GM18508 (cell line): ENCODE measurements at regions not wholly inside any gene's neighbourhood (a gene's known extent, or its start where the extent isn't known, plus 50 kb on each side); places are given as distances from the start of the nearest gene placed in this dataset.
"Not testable (repeated sequence)": the region's sequence is repeated elsewhere in the genome, so short reads cannot be mapped to it uniquely, and the experiment has no call there.

Source experiments
- ATAC-seq: cut with Tn5 transposase; IDR thresholded peaks from one replicate; pipeline ENCODE4 v1.9.1; 2021; ENCODE audit warnings: moderate number of reproducible peaks; ENCODE audit not compliant: insufficient read depth, unreplicated experiment

DNA sequence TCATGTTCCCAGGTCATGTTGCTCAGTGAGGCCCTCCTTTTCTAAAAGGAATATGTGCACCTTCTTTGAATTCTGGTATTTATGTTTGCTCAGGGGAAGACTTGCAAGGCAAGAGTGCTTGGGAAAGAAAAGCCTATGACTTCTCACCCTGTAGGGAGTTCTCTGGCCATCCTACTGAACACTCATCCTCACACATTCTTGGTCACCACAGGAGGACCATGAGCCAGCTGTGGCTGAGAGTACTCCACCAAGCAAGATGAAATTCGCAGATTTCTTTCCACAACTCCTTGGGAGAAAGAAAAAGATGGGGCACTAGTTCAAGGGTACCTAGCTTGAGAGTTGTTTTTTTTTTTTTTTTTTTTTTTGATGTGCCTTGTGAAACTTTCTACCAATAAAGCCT lies 179.6 kb downstream of the FZD1 start:
- ATAC-seq, result no peak

DNA sequence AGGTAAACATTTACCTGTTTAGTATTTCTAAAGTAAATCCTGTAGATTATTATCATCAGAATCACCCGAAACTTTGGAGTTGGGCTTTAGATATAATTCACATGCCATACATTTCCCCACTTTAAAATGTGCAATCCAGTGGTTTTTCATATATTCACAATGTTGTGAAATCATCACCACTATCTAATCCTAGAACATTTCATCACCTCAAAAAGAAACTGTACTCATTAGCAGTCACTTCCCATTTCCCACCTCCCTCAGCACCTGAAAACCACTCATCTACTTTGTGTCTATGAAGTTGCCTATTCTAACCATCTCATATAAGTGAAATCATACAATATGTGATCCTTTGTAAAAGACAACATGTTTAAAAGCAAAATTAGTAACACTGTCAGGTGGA lies 182.6 kb downstream of the FZD1 start:
- no peak for ATAC-seq

DNA sequence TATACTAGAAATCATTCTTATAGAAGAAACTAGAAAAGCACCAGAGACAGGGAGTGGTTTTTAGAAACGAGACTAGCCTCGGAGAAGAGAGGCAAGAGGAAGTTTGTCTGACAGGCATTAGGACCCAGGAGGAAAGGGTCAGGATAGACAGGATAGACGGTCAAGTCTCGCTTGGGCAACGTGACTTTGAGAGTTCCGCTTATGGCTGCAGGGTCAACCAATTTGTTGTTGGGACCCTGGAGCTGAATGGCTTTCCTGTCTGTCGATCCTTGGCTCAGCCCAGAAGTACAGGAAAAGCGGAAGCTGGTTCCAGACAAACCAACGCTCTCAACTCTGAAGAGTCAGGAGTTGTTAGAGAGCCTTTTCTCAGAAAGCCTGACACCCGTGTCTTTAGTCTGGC lies 191.2 kb downstream of the FZD1 start:
- no peak for ATAC-seq

DNA sequence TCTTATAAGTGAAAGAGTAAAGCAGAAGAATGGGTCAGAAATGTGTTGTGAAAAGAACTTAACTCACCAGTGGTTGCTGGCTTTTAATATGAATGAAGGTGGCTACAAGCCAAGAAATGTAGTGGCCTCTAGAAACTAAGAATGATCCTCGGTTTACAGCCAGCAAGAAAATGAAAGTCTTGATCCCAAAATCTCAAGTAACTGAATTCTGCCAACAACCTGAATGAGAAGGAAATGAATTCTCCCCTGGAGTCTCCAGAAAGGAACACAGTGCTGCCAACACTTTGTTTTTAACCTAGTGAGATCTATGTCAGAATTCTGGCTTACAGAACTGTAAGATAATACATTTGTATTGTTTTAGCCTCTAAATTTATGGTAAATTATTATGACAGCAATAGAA lies 193.0 kb downstream of the FZD1 start:
- ATAC-seq, result no peak

DNA sequence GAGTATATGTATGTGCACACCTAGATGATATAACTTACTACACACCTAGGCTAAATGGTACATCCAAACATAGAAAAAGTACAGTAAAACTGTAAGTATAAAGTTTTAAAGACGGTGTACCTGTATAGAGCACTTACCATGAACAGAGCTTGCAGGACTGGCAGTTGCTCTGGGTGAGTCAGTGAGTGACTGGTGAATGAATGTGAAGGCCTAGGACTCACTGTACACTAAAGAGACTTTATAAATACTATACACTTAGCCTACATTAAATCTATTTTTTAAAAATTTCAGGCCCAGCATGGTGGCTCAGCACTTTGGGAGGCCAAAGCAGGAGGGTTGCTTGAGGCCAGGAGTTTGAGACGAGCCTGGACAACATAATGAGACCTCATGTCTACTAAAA lies 195.3 kb downstream of the FZD1 start:
- ATAC-seq, result no peak

DNA sequence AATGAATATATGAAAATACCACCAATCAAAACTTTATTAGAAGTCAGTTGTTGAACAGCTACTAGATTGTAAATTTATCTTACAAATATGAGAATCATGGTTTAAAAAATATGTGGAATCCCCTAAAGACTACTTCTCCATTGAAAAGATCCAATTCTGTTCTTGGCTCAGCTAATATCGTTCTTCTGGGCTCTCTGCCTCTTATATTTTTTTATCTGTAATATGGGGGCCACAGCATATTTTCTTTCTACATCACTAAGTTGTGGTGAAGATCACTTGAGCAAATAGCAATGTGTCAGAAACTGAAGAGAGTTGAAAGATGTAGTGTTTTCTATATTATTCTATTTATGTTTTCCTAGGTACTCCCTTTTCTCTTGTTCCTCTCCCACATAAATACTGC lies 198.1 kb downstream of the FZD1 start:
- no peak for ATAC-seq

DNA sequence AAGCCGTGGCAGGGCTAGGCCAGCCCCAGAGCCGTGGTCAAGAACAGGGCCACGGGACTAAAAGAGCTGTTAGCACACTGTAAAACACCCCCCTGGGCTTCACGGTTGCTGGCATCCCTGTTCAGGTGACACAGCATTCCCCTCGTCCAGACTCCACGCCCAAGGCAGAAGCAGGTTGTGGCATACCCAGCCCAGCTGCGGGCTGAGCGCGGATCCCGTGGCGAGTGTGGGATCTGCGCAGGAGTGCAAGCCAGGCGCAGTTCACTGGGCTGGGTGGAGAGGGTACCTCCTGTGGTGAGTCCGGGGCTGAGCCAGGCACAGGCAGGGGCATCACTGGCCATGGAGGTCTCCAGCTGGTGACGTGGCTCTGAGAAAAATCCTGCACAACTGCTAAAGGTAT lies 199.1 kb downstream of the FZD1 start:
- no peak for ATAC-seq

DNA sequence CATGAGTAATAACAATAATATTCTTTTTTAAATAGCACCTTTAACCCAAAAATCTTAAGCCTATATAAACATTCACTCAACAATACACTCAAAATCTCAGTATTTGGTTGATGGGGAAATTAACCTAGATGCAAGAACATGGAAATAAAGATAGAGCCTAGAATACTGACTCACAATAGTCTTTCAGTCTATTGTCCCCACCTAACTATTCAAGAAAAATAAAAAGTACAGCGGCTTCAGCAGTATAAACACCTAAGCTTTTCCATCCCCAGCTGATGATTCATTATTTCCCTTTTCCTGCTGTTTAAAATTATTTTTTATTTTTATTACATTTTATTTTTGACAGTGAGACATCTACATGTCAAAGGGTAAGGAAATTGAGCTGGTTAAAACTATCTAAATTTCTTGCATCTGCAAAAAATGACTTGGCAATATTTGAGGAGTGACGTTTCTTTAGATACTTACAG lies 201.4 kb downstream of the FZD1 start:
- no peak for ATAC-seq

DNA sequence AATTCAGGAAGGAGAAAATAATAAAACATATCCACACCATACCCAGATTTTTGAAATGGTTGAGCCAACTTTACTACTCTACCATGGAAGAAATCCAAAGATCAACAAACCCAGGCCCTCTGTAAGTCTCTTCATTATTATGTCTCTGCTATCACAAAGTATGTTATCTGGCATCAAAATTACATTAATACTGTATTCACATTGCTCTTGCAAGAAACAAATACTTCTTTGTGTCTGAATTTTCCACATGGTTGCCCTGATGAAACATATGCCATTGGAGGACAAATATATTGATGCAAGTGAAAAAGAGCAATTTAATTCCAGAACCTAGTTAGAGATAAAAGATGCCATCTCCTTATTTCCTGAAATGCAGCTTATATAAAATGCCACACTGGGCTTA lies 204.0 kb downstream of the FZD1 start:
- ATAC-seq, result no peak

DNA sequence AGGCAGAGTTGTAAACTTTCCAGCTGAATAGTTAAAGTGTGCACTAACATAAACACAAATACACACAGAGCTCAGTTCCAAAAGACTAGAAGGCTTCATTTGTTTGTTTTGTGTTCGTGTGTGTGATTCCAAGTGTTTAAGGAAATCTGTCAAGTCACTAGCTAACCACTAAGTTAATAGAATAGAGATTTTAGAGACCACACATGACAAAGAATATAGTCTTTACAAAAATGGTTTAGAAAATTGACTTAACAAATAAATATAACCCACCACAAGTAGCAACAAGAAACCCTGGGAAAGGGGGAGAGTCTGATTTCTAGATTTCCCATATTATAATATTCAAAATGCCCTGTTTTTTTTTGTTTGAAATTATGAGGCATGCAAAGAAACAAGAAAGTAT lies 209.4 kb downstream of the FZD1 start:
- ATAC-seq, result no peak

DNA sequence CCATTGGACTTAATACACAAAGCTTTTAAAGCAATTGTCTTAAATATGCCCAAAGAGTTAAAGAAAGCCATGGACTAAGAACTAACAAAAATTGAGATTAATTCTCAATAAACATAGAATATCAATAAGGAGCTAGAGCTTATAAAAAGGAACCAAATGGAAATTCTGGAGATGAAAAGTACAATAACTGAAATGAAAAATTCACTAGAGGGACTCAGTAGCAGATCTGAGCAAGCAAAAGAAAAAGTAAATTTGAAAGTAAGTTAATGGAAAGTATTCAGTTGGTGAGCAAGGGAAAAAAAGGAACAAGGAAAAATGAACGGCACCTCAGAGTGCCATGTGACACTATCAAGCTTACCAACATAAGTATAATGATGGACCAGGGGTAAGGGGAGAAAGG lies 209.8 kb downstream of the FZD1 start:
- ATAC-seq, result no peak

DNA sequence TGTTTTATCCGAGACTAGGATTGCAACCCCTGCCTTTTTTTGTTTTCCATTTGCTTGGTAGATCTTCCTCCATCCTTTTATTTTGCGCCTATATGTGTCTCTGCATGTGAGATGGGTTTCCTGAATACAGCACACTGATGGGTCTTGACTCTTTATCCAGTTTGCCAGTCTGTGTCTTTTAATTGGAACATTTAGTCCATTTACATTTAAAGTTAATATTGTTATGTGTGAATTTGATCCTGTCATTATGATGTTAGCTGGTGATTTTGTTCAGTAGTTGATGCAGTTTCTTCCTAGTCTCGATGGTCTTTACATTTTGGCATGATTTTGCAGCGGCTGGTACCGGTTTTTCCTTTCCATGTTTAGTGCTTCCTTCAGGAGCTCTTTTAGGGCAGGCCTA lies 216.2 kb downstream of the FZD1 start:
- ATAC-seq, result not testable (repeated sequence)

DNA sequence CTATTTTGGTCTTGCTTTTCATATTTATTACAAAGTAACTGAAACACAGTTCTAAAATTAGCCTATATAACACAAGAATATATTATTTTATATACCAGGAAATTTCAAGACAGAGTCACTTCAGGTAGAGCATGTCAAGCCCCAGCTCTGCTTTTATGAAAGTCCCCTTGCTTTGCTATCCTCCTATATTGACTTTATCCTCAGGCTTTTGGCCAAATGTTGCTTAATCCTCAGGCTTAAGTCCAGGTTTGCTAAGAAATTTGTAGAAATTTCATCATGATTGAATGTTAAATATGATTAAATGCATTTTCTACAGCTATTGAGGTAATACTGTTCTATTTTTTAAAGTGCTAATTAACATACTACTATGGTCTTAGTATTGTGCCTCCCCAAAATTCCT lies 227.6 kb downstream of the FZD1 start:
- no peak for ATAC-seq

DNA sequence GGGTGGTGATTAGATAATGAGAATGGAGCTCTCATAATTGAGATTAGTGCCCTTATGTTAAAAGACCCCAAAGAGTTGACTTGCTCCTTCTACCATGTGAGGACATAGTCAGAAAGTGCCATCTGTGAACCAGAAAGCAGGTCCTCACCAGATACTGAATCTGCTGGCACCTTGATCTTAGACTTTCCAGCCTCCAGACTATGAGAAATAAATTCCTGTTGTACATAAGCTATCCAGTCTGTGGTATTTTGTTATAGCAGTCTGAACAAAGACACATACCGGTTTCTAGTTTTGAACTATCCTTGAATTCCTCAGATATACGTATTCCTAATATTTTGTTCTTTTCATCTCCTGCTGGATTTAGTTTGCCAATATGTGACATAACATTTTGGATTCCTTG lies 228.1 kb downstream of the FZD1 start:
- ATAC-seq, result no peak

DNA sequence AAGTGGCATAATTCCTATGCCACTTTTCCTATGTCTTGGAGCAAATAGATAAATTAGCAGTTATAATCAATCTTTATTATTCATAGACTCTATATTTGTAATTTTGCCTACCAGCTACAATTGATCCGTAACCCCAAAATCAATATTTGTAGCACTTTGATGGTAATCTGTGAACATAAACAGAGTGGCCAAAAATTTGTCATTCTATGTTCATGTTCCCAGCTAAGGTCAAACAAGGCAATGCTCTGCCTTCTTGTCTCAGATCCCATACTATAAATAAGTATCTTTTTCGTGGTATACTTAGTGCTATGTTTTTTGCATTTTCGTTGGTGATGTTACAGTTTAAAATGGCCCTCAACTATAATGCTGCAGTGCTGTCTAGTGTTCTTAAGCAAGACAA lies 228.5 kb downstream of the FZD1 start:
- no peak for ATAC-seq

DNA sequence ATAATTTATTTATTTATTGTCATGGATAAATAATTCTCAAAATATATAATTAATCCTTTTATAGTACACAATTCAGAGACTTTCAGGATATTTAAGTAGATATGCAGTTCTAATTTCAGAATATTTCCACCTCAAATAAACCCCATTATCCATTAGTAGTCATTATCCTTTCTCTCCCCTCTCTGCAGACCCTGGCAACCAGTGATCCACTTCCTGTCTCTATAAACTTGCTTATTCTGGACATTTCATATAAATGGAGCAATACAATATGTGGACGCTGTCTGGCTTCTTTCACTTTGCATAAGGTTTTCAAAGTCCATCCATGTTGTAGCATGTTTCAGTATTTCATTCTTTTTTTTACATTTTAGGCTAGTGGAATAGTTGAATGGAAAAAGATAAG lies 230.2 kb downstream of the FZD1 start:
- ATAC-seq, result no peak

DNA sequence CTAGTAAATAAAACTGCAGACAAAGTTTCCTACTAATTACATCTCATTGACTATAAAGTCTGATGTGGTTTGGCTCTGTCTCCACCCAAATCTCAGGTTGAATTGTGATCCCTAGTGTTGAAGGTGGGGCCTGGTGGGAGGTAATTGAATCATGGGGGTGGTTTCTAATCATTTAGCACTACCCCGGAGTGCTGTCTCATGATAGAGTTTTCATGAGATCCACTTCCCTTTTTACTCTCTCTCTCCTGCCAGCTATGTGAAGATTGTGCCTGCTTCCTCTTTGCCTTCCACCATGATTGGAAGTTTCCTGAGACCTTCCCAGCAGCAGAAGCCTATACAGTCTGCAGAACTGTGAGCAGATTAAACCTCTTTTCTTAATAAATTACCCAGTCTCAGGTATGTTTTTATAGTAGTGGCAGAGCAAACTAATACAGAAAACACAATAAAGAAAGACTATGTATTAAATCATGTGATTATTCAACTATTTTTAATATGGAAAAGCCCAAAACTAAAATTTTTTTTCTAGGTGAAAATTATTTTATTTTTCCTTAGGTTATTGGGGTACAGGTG lies 232.1 kb downstream of the FZD1 start:
- ATAC-seq, result no peak

DNA sequence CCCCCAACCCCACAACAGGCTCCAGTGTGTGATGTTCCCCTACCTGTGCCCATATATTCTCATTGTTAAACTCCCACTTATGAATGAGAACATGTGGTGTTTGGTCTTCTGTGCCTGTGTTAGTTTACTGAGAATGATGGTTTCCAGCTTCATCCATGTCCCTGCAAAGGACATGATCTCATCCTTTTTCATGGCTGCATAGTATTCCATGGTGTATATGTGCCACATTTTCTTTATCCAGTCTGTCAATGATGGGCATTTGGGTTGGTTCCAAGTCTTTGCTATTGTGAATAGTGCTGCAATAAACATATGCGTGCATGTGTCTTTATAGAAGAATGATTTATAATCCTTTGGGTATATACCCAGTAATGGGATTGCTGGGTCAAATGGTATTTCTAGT lies 233.0 kb downstream of the FZD1 start:
- ATAC-seq, result not testable (repeated sequence)

DNA sequence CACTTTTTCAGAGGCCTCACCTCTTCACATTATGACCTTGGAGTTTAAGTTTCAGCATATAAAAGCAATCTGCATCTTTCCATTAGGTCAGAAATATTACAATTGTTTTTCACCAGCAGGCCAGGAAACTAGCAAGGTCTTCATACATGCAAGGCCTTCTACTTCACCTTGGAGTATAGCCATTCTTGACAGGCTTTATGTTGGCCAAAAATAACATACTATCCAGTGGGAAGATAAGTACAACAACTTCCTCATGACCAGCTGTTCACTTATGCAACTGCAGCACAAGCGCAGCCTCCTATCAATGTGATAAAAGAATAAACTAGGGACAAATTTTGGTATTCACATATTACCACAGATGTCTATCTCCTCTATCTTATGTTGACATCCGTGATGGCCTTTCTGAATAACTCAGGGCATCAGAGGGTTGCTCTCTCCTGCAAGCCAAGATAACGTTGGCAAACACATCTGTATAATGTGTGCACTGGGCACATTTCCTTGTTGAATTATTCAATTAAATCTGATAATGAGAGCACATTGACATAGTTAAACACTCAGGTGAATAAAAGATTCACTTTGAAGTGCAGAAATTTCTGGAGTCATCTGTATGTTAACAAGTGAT lies 239.8 kb downstream of the FZD1 start:
- no peak for ATAC-seq

DNA sequence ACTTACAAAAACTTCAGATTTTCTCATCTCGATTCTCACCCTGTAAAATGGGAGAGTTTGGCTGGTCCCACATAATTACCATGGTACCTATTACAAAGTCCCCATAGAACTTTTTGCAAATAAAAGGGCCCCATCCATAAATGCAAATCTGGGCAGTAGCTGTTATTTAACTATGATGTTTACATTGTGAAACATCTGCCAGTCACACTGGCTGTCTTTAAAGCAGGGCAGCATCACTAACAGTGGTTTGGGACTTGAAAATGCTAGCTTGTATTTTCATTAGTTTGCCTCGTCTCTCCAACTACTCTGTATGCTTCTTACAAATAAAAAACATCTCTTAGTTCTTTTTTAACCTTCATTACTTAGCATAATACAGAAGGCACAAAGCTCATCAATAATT lies 240.7 kb downstream of the FZD1 start:
- no peak for ATAC-seq

DNA sequence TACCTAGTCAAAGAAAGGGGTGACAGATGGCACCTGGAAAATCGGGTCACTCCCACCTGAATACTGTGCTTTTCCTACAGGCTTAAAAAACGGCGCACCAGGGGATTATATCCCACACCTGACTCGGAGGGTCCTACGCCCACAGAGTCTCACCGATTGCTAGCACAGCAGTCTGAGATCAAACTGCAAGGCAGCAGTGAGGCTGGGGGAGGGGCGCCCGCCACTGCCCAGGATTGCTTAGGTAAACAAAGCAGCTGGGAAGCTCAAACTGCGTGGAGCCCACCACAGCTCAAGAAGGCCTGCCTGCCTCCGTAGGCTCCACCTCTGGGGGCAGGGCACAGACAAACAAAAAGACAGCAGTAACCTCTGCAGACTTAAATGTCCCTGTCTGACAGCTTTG lies 242.7 kb downstream of the FZD1 start:
- ATAC-seq, result not testable (repeated sequence)

DNA sequence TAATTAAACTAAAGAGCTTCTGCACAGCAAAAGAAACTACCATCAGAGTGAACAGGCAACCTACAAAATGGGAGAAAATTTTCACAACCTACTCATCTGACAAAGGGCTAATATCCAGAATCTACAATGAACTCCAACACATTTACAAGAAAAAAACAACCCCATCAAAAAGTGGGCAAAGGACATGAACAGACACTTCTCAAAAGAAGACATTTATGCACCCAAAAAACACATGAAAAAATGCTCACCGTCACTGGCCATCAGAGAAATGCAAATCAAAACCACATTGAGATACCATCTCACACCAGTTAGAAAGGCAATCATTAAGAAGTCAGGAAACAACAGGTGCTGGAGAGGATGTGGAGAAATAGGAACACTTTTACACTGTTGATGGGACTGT lies 247.6 kb downstream of the FZD1 start:
- ATAC-seq, result not testable (repeated sequence)

DNA sequence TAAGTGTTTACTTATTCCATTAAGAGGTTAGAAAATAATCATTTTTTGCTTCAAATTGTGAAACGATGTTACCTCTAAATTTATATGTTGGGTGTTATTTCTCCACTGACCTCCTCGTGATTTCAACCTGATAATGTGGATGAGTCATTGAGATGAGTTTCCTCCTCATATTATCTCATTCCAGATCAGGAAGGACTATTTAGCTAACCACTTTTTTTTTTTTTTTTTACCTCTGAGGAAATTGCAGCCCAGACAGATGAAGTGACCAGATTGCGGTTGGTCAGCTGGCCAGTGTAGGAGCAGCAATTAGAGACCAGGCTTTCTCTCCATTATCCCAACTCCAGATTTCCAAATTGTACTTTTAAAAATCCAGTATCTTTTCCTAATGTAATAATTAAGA lies 248.7 kb downstream of the FZD1 start:
- ATAC-seq, result no peak
